ENCODE measurements at regions not wholly inside any gene's neighbourhood (a gene's known extent, or its start where the extent isn't known, plus 50 kb on each side); places are given as distances from the start of the nearest gene placed in this dataset.

DNA sequence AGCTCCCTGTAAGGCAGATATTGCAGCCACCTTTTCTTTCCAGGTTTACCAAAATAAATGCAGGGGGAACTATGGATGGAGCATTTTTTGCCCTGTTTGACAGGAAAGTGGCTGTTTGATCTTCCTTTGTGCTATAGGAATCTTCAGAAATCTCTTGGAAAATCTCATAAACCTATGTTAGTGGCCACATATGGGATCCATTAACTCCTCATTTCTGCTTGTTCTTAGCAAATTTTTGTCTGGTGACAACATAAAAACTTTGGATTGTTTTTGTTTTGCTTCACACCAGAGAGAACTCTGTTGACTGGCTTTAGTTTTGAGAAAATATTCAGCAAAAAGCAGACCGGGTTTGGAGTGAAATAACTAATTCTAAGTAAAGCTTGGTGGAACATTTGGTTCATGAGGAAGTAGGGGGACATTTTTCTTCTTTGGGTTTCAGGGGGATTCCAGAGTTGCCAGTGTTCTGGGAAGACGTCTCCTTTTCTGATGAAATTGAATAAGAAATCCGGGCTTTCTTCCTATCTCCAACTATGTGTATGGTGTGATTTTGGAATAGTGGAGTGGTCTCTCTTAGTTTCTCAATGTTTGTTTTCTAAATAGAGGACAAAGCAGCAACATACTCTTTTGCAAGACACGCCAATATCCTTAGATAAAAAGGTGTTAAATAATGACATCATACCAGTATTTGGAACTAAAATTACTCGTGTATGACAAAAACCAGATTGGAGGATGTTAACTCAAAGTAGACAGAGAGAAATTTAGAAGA is 174.4 kb downstream of the ICOS start:
- Mint-ChIP-seq H3K4me1 (peaks cover 80% of the 10 kb centered on the region), H3K4me3 (peak overlapping the region; percentile 81 to 82), H3K27me3 (peaks cover 10% of the 10 kb centered on the region), H3K27ac (peak overlapping the region; percentile 87 to 94), H3K9me3 (no peaks in the 10 kb centered on the region)
- ATAC-seq = no peak
- no peak for DNase-seq

DNA sequence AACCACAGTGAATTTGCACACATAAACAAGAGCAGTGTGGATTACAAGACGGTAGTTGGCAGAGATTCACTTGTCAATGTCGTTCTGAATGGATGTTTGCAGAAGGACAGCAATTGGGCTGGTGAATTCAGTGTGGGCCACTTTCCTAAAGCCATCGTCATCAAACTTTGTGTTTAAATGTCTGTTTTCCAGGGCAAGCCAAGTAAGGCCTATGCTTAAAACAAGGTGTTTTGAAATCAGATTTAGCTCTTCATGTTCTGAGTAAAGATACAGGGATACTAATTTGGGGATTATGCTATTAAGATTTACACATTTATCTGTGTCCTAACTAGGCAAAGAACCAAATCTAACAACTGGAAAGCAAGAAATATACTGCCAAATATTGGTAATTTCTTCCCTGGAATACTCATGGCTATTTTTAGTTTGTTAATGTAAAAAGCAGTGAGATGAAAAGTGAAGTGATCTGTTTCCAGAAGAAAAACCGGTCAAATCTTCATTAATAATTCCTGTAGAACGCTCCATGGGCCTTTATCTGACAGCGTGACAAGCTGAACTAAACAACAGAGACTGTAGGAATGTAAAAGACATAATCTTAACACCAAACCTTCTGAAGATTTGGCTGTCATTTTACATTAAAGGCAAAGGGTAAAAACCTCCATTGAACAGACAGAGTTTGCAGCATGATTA is 175.7 kb downstream of the ICOS start:
- Mint-ChIP-seq H3K27me3 (peaks cover 10% of the 10 kb centered on the region), H3K27ac (peak overlapping the region in 1 of 2 donors; percentile 8), H3K4me3 (no peak overlapping the region), H3K9me3 (no peaks in the 10 kb centered on the region), H3K4me1 (peaks cover 69% of the 10 kb centered on the region)
- DNase-seq (no peak), ATAC-seq (no peak)

DNA sequence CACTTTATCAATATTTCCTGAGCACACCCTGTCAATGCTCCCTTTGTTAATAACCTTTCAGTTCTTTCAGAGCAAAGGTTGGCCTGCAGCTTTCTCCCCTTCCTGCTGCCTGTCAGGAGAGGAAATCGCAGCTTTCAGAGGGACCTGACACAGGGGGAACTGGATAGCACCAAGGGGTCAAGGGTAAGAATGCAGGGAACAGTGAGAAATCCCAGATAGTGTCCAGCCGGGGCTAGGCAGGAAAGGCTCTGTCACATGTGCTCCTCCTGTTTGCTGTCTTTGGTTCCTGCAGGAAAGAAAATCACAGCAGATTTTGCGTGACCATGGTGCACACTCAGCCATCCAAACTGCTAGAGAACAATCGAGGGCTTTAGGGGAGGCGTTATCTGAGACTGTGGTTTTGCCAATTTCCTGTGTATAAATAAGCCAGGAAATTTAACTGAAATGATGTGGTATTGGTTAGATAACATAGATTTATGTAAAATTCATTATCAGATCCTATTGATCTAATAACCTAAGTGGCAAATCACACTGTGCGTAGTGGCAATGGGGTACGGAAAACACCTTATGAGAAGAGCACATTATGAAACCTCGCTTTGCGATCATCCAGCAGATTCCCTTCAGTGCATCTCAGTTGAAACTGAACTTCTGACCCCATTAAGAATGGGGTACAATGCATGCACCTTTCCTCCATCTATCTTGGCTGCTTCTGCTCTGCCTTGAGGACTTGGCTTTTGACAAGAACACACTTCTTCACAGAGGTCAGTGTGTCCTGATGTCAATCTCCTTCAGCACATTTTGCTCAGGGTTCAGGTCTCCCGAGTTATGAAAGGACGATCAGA is 178.0 kb downstream of the ICOS start:
- Mint-ChIP-seq H3K9me3 (no peaks in the 10 kb centered on the region), H3K4me3 (no peak overlapping the region), H3K4me1 (peaks cover 55% of the 10 kb centered on the region), H3K27ac (peak overlapping the region in 1 of 2 donors; percentile 68), H3K27me3 (peaks cover 10% of the 10 kb centered on the region)
- DNase-seq (no peak), ATAC-seq (no peak)

DNA sequence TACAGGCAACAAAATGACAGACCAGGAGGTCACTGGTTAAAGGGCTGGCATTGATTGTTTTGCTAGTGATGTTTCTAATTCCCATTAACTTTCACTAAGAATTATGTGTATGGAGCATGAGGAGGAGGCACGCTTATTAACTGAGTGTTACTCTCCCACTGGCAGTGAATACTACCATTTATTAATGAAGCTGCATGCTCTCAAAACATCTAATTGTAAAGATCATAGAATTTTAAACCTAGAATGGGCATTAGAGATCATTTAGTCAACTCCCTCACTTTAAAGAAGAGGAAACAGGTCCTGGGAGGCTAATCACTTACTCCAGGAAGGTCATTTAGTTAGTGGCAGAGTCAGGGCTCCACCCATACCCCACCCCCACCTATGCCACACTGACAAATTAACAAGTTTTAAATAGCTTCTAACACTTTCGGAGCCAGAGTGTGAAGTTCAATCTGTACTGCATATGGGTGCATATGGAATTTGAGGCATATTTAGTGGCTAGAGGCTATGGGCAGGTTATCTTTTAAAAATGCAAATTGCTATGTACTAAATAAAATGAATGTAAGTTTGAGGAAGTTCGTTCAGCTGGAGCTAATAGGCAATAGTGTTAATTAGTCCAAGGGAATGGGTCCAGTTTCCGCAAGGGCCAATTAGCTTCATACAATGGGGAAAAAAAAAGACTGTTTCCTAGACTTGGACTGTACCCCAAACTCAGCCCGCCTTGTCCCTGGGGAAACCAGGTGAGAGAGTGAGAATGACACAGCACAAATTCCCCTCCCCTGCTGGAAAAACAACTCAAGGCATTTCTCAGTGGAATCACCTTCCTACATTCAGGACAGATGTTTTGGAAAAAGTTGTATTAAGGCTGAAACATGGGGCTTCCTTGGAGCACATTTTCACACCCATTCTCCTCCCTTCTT is 178.8 kb downstream of the ICOS start:
- Mint-ChIP-seq H3K27me3 (peaks cover 13% of the 10 kb centered on the region), H3K4me1 (peaks cover 51% of the 10 kb centered on the region), H3K27ac (no peak overlapping the region), H3K9me3 (no peaks in the 10 kb centered on the region), H3K4me3 (no peak overlapping the region)
- no peak for ATAC-seq
- DNase-seq = no peak

DNA sequence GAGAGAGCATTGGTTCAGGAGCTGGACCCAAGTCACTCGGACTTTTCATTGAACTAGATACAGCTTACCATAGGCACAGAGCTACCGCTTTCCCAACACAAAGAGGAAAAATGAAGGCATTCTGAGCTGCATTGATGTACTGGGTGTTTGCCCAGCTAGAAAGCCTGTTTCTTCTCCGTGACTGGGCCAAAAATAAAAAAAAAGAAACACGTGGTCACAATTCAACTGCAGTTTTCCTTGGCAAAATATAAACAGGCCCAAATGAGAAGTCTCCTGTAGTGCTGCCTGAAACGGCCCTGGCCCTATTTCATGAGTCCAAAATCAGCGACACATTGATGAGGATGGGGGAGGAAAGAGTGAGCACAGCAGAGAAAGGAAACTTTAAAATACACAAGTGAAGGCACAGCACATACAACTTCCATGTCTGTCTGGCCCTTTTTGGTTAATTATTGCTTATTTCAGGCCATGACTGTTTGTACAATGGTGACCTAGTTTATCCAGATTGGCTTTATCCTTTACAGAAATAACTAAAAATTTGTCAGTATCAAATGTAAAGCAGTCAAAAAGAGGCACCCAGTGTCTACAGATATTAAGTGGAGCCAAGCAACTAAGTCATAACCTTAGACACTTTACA is 179.7 kb downstream of the ICOS start:
- Mint-ChIP-seq H3K4me3 (no peak overlapping the region), H3K9me3 (no peaks in the 10 kb centered on the region), H3K27me3 (peaks cover 22% of the 10 kb centered on the region), H3K27ac (no peak overlapping the region), H3K4me1 (peaks cover 48% of the 10 kb centered on the region)
- DNase-seq (no peak), ATAC-seq (no peak)

DNA sequence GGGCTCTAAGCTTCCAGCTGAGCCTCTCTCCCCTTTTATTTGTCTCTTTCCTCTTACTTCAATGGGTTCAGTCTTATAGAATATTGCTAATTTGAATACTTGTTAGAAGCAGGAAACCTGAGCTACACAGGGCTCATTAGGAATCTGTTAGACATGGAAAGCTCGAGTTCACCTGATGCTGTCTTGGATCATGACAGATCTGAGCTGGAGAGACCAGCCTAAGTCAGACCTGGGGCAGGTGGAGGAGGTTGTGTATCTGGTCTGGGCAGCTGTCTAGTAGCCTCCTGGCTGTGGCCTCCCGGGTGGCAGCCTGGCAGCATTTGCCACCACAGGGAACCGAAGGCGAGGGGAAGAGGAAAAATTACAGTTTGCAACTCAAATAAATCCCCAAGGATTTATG is 185.9 kb downstream of the ICOS start:
- Mint-ChIP-seq H3K27me3 (peaks cover 39% of the 10 kb centered on the region), H3K4me1 (peaks cover 10% of the 10 kb centered on the region), H3K27ac (no peak overlapping the region), H3K9me3 (no peaks in the 10 kb centered on the region), H3K4me3 (no peak overlapping the region)
- DNase-seq (no peak), ATAC-seq (no peak)

DNA sequence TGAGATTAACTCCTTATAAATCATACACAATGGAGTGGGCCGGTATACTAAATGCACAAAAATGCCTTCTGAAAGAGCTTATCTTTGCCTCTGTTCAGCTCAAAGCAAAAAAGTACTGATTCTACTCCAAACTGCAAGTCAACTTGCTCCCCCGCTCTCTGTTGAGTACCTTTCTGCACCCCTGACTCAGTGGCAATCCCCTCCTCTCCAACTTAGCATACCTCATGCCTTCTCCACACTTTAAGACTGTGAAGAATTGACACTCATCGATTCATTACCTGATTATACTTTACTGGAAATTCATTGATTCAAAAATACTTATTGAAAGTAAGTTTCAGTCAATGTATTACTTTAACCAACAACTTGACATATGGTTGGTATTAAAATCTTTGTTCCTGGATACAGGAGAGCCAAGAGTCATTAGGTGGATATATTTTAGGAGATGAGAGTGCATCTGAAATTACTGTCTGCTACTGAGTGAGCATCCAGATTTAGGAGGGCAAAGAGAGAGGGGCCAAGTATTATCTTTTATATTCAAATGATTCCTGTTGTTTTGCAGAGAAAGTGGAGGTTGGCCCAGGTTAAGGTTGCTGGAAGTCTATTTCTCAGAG is 187.7 kb downstream of the ICOS start:
- no peak overlapping the region for H3K4me3 Mint-ChIP-seq
- H3K27me3 Mint-ChIP-seq = peaks cover 39% of the 10 kb centered on the region
- ATAC-seq = no peak
- peaks cover 10% of the 10 kb centered on the region for H3K4me1 Mint-ChIP-seq
- DNase-seq = no peak
- H3K9me3 Mint-ChIP-seq = no peaks in the 10 kb centered on the region
- peak overlapping the region in 1 of 2 donors; percentile 13 for H3K27ac Mint-ChIP-seq

DNA sequence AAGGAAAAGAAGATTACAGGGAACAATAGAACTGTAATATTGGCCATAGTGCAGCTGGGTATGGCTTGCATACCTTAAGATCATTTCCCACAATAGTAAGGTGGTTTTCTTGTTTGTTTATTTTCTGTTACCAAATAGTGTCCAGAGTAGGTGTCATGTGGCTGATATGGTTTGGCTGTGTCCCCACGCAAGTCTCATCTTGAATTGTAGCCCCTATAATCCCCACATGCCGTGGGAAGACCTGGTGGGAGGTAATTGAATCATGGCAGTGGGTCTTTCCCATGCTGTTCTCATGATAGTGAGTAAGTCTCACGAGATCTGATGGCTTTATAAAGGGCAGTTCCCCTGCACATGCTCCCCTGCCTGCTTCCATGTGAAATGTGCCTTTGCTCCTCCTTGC is 190.1 kb downstream of the ICOS start:
- Mint-ChIP-seq H3K4me1 (no peaks in the 10 kb centered on the region), H3K27ac (no peak overlapping the region), H3K27me3 (peaks cover 22% of the 10 kb centered on the region), H3K4me3 (no peak overlapping the region), H3K9me3 (no peaks in the 10 kb centered on the region)
- no peak for DNase-seq
- ATAC-seq = no peak

DNA sequence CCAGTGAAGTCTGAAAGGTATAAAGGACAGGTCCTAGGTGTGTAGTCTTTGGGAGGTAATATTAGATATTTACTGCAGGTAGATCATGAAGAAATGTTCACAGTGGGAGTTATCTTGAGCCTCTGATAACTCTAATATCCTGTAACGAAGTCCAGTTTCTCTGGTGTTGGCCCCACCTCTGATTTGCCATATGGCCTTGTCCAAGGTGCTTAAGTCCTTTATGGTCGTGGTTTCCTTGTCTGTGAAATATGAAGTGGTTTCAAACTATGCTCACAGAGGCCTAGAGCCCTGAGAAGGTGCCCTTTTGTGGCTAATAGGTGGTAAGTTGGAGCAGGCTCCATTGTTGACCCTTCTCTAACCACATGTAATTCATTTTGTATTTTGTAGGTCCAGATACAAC is 190.7 kb downstream of the ICOS start:
- H3K27ac Mint-ChIP-seq = no peak overlapping the region
- no peak for ATAC-seq
- H3K9me3 Mint-ChIP-seq = no peaks in the 10 kb centered on the region
- H3K4me1 Mint-ChIP-seq = peaks cover 3% of the 10 kb centered on the region
- no peak for DNase-seq
- peaks cover 19% of the 10 kb centered on the region for H3K27me3 Mint-ChIP-seq
- H3K4me3 Mint-ChIP-seq = no peak overlapping the region

DNA sequence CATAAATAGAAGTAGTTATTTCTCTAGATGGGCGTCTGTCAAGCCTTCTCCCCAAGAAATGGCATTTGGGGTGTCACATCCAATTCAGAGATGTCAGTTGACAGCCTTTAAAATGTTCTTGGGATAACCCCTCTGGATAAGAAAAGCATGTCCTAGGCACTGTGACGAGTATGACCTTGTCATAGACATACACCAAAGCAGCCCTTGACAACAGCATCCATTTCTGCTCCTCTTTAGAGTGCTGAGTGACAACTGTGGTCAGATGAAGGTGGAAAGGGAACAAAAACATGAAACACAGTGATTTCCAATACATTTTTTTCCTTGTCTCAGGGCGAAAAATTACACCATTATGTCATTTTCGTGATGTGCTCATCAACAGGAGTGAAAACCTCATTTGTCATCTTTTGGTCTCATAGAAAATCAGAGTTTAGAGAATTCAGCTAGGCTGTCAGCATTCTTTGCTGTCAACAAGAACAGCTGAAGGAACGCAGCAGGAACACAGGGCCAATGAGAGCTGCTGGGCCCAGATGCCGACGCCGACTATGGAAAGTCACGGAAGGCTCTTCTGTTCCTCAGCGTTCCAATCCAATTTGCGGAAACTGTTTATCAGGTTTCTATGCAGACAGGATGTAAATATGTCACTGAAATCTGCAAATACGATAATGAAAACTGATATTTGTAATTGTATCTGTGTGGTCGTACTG is 193.2 kb downstream of the ICOS start:
- peaks cover 19% of the 10 kb centered on the region for H3K4me1 Mint-ChIP-seq
- H3K27me3 Mint-ChIP-seq = peaks cover 20% of the 10 kb centered on the region
- ATAC-seq (no peak), DNase-seq (no peak)
- no peak overlapping the region for H3K4me3 Mint-ChIP-seq
- H3K9me3 Mint-ChIP-seq = peaks cover 0 to 4% of the 10 kb centered on the region in 2 donors
- H3K27ac Mint-ChIP-seq = no peak overlapping the region

DNA sequence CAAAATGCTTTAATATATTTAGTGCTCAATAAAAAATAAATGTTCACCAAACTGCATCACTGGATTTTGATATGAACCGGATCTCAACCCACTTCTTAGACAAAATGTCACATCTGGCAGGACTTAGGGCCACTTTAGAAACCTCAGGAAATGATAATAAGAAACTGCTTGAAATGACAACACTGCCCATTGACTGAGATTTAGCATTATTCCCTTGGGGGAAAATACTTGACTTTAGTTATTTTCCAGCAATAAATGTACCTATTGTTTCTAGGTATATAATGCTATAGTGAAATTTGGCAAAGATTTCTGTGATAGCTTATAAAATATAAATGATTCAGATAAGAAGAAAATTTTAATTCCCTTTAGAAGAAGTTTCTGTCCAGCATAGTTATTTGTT is 195.1 kb downstream of the ICOS start:
- no peak overlapping the region for H3K4me3 Mint-ChIP-seq
- peaks cover 30% of the 10 kb centered on the region for H3K27me3 Mint-ChIP-seq
- peaks cover 0 to 4% of the 10 kb centered on the region in 2 donors for H3K9me3 Mint-ChIP-seq
- ATAC-seq (no peak), DNase-seq (no peak)
- peak overlapping the region in 1 of 2 donors; percentile 19 for H3K27ac Mint-ChIP-seq
- peaks cover 25% of the 10 kb centered on the region for H3K4me1 Mint-ChIP-seq

DNA sequence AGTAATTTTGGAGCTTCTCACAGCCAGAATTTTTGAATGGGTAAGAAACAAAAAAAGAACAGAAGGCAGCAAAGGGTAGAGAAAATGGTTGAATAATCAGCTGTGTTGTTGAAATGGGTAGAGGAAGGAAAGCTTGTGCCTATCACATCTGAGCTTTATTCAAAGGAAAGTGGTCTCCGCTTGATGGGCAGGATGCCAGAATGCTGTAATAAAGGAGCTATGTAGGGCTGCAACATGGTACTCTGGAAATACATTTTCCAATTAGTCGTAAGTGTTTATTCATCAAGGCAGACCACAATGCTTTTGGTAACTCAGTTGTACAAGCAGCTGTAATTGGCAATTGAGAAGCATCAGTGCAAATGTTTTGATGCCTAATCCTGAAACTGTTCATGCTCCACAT is 196.9 kb downstream of the ICOS start:
- Mint-ChIP-seq H3K27ac (no peak overlapping the region), H3K4me1 (peaks cover 34% of the 10 kb centered on the region), H3K9me3 (peaks cover 0 to 4% of the 10 kb centered on the region in 2 donors), H3K4me3 (no peak overlapping the region), H3K27me3 (peaks cover 47% of the 10 kb centered on the region)
- ATAC-seq (no peak), DNase-seq (no peak)

DNA sequence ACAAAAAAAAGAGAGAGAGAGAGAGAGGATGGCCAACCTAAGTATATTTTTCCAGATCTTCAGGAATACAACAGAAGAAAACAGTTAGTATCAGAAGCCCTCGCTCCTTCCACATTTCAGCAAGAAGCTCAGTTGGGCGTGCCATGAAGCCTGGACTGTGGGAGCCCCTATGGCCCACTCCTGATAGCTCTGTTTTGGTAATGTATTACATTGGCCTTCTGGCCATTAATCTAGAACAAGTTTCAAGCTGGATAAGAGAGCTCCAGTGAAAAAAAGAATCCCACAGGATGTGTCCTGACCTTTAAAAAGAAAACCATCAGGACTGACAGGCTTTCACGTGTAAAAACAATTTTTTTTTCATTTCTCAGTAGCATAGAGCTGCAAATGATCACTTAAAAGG is 197.9 kb downstream of the ICOS start:
- no peak for ATAC-seq
- Mint-ChIP-seq H3K27ac (no peak overlapping the region), H3K9me3 (peaks cover 0 to 4% of the 10 kb centered on the region in 2 donors), H3K4me1 (peaks cover 34% of the 10 kb centered on the region), H3K4me3 (no peak overlapping the region), H3K27me3 (peaks cover 47% of the 10 kb centered on the region)
- no peak for DNase-seq

DNA sequence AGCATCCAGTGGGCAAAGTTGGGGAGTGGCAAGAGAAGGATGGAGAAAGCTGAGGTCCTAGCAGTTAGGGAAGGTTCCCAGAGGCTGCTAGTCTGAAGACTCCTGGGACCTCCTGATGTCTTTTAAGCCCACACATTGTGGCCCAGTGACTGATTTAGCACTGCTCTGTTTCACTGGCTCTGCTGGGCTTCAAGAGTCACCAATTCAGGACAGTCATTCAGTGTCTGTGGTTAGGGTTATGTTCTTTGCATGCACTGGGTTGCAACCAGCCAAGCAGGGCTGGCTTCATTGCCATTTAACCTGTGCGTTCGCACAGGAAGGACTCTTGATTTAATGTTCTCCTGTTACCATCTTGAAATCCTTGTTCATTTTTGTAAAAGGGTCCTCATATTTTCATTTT is 199.2 kb downstream of the ICOS start:
- peak; percentile 96 for ATAC-seq
- peaks cover 47% of the 10 kb centered on the region for H3K27me3 Mint-ChIP-seq
- H3K9me3 Mint-ChIP-seq = peaks cover 0 to 4% of the 10 kb centered on the region in 2 donors

More for the DNA sequence above, 199.2 kb downstream of the ICOS start:
- H3K27ac Mint-ChIP-seq = no peak overlapping the region
- peak in 1 of 2 donors; percentile 27 for DNase-seq
- no peak overlapping the region for H3K4me3 Mint-ChIP-seq
- peaks cover 34% of the 10 kb centered on the region for H3K4me1 Mint-ChIP-seq
